HuH-7 (cell line): ENCODE measurements at regions not wholly inside any gene's neighbourhood (a gene's known extent, or its start where the extent isn't known, plus 50 kb on each side); places are given as distances from the start of the nearest gene placed in this dataset.
"Not testable (repeated sequence)": the region's sequence is repeated elsewhere in the genome, so short reads cannot be mapped to it uniquely, and the experiment has no call there.

ENCODE experiments used
- DNase-seq: peaks from one replicate; pipeline ENCODE4 v3.0.0; 2011; ENCODE audit warnings: low spot score

DNA sequence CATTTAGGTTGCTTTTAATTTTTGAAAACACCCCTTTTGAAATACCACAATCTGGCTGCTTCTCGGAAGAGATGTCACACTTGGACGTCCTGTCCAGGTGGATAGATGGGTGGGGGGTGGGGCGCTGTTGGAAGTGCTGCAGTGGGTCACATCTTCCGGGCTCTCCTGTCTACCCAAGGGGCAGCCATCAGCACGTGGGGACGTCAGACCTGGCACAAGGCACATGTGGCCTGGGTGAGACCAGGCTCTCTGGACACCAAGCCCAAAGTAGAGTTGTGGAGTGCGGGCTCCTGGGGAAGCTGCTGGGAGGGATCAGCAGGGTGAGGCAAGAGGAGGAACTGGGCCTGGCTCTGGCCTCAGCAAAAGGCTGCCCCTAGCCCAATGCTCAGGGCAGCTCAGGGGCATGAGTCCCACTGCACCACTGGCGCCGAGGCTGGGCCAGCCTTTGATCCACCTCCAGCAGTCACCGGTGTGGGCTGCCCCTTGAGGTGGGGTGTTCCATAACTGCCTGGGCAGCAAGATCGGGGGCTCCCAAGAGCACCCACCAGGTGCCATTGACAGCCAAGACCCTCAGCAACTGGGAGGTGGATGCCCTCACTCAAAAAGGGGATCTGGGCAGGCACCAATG is 68.6 kb upstream of the CCND1 start:
- no peak for DNase-seq

DNA sequence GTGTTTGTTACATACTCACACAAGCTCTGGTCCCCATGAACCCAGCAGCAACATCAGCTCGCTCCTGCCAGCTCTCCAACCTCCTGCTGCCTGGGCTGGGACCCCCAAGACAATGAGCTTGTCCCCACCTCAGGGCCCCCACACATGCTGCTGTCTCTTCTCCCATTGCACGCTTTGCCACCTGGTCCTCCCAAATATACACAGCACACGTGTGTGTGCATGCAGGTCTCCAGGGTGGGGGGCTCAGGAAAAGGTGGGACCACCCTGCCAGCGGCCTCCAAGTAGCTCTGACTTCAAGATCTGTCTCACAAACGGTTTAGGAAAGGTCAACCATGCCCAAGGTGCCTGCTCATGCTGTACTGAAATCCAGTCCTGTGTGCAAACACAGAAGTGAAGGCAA is 68.1 kb upstream of the CCND1 start:
- DNase-seq = no peak

DNA sequence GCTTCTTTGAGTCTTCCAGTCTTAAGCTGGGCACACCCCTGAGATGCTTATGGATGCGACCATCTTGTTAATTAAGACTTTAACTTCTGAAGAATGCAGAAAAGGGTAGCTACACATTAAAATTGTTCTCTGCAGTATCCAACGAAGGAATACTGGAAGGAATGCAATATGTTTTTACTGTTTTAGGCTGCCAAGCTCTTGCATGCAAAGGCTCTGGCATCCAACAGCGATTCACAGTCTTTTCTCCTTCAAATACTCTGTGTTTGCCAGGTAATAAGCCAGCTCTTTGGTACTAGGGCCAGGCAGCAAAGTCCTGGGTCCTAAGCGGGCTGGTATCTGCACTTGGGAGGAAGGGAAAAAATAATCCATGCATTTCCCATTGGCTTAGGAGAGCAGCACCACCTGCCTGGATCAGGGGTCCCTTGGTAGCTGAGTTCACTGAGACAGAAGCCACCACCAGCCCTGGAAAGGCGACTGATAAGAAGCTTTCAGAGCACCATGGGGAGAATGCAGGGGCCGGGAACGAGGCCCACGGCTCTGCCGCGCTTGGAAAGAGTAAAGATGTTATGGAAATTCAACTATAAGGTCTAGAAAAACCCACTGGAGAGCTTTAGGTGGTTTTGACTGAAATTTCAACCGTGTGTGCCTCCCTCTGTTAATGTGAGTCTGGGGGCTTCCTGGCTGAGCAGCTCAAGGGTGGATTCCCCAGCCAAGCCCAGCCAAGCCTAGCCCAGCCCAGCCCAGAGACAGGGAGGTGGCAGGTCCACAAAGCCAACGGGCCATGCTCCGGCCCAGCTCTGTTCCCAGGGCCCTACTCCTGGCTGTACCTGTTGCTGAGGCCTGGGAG is 67.0 kb upstream of the CCND1 start:
- no peak for DNase-seq

DNA sequence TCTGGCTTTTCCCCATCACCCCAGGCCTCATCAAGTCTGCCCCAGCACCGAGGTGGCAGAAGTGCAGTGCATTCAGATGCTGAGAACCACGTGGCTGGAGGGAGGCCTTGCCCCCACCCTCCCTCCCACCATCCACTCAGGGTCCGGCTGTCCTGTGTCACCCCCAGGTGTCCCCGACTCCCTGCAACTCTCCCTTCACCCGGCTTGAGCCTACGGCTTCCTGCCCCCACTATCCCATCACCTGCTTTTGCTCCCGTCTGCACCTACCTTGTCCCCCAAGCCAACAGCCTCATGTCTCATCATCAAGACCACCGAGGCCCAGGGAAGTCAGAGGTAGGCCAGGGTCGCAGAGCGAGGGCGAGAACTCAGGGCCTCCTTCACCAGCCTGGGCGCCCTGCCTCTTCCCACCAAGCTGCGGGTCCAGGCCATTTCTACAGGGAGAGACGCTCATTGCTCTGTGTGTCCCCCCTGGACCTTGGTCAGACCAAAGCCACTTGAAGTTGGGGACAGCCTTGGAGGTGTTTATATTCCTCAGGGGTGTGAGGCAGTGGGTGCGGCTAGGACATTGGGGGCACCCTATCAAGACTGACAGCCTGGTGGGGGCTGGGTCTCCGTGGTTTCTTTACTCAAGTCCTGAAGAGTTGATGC is 66.2 kb upstream of the CCND1 start:
- DNase-seq = no peak

DNA sequence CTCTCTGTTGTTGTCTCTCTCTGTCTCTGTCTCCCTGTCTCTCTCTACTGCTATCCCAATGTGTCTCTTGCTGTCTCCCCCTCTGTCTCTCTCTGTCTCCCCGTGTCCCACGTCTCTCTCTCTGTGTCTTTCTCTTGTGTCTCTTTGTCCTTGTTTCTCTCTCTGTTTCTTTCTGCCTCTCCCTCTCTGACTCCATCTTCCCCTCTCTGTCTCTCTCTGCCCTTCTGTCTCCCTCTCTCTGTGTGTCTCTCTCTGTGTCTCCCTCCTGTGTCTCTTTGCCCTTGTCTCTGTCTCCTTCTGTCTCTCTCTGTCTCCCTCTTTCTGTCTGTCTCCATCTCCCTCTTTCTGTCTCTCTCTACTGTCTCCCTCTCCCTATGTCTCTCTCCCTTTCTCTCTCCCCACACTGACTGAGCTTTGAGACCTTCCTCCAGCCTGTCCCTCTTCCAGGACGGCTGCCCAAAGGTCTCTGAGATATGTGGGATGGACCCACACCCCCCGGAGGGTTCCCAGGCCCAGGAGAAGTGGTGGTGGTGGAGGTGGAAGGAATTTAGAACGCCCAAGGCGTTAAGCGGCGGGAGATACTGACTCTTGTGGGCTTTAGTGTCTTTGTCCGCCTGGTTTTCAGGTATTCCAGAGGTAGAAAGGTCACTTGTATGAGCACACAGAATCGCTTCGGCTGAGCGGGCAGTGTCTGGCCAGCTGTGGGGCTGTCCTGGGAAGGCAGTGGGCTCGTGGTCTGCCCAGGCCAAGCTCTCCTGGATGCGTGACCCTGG is 65.5 kb upstream of the CCND1 start:
- DNase-seq = no peak

DNA sequence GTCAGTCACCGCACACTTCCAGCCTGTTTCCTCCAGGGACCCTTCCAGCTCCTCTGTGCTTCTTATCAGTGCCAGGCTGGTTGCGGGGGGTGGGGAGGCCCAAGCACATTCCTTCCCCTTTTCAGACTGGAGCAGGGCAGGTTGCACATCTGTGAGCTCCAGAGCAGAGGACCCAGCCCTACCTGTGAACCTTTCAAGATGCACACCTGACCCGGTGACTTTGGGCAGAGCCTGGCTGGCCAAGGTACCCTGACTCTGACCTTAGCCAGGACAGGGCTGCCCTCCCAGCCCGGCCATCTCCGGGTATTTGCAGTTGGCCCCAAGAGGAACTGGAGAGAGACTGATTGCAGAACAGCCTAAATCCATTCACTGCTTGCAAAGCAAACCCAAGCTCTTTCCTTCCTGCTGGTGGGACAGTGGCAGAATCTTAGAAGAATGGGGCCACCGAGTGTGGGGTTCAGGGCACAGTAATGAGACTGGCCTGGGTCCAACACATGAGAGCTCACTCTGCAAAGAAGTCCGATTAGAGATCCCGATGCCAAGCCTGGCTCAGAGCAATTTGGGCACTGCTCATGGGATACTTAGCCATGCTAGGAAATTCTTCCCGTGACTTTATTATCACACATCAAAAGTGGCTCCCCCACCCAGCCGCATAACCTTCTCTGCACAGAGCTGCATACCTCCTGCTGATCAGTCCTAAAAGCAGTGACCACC is 64.7 kb upstream of the CCND1 start:
- DNase-seq = no peak

DNA sequence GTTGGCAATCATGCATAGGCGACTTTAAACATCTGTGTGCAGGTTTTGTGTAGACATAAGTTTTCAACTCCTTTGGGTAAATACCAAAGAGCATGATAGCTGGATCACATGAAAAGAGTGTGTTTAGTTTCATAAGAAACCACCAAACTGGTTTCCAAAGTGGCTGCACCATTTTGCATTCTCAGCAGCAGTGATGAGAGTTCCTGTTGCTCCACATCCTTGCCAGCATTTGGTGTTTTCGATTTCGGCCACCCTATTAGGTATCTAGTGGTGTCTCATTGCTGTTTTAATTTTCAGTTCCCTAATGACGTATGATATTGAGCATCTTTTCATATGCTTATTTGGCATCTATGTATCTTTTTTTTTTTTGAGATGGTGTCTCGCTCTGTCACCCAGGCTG is 62.8 kb upstream of the CCND1 start:
- DNase-seq = no peak

DNA sequence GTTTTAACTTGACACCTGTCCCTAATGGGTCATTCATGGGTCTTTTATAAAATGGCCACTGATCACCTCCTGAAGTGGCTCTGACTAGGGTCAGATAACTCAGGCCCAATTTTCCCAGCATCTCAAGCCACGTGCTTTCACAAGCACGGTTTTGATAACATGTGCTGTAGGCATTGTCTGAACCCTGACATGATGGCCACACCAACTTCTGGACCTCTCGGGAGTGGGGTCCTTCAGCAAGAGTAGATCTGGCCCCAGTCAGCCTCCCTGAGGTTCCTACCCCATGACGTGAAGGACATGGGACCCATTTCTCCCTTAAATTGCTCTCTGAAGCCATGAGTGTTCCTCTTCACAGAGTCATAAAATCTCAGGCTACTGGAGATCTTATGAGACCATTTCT is 60.4 kb upstream of the CCND1 start:
- DNase-seq = no peak

DNA sequence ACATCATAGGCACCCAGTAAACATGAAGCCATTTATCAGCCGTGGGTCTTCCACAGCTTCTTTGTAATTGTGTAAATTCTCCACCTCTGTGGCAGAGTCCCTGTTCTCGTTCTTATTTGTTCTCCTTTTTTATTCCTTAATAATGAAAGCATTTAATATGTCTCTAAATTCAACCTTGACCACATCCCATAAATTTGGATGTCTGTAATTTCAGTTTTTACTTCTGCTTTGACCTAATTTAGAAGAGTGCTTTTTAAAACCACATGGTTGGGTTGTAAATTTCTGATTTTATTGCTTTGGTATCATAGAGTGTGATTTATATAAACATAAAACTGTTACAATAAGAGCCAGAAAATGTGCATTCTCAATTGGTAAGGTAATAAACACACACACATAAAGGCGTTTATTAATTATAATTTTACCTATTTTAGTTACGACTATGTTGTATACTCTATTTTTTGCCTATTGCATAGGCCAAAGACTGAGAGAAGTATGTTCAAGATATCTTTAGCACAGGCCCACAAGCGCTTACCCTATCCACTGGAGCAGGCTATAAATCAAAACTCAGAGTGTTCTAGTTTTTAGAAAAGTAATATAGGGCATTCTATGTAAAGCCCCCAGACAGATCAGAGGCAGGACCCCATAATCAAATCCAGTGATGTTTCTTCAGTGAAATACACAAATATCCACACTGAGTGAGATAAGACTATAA is 58.0 kb upstream of the CCND1 start:
- DNase-seq = no peak

DNA sequence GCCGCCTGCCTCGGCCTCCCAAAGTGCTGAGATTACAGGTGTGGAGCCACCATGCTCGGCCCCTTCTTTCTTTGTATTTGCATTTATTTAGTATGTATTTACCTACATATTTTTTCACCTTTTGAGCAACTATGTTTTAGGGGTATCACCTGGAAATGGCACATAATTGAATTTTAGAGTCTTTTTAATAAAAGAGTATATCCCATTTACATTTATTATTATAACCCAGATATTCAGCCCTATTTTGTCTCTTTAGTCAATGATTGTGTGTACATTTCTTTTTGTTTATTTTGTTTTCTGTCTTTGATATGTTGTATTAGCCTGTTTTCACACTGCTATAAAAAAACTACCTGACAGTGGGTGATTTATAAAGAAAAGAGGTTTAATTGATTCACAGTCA is 56.8 kb upstream of the CCND1 start:
- DNase-seq = no peak

DNA sequence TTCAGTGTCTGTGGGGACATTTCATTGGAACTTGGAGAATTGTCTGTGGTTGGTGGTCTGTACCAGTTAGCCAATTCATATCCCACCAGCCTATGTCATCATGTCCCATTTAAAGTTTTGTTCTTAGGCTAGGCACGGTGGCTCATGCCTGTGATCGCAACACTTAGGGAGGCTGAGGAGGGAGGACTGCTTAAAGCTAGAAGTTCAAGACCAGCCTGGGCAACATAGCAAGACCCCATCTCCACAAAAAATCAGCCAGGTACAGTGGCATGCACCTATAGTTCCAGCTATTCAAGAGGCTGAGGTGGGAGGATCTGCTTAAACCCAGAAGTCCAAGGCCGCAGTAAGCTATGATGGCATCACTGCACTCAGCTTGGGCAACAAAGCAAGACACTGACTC is 55.6 kb upstream of the CCND1 start:
- DNase-seq = no peak

DNA sequence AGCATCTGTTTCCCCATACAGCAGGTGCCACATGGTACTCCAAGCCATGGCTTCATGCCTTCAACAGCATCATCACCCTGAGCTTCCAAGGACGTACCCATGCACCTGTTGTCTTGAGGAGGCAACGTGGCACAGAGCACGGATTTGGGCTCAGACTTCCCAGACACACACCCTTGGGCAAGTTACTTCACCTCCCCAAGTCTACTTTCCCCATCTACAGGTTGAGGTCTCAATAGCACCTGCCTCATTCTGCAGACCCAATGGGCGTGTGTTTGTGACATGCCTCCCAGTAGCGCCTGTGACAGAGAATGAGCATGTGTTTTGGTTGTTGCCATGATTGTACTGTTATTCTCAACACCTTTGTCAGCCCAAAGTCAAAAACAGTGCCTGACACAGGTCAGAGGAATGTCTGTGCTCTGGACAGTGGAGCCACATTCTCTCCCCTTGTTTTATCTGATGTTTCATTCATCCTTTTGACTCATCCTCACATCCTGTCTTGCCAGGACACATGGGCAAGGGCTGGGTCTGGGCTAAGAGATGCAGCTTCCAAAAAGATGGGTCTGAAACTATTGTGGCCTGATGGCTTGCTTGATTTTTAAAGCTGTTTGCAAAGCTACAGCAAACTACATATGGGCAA is 53.4 kb upstream of the CCND1 start:
- DNase-seq = no peak

DNA sequence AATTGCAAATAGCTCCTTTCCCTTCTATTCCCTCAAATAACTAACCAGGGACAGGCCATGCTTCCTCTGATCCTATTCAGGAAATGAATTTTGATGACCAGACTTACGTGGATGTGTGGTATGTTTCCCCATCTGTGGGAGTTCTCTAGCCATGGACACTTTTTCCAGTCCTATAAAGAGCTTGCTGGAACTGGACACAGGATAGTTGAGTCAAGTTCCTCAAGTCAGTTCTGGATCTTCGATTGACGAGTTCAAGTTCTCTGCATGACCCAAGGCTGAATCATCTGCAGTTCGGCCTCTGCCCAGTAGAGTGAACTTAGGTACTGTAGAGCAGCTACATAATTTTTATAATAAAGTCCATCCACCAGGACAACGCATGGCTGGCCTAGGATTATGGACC is 52.7 kb upstream of the CCND1 start:
- DNase-seq = no peak

DNA sequence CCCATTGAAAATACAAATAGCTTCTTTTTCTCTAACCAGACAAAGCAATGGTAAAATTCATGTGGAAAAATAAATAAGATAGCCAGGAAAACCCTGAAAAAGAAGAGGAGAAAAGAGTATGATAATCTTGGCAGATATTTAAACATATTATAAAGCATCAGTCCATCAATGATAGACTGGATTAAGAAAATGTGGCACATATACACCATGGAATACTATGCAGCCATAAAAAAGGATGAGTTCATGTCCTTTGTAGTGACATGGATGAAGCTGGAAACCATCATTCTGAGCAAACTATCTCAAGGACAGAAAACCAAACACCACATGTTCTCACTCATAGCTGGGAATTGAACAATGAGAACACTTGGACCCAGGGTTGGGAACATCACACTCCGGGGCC is 50.9 kb upstream of the CCND1 start:
- not testable (repeated sequence) for DNase-seq
